Thyroid gland (tissue), 4 donors: ENCODE measurements at regions not wholly inside any gene's neighbourhood (a gene's known extent, or its start where the extent isn't known, plus 50 kb on each side); places are given as distances from the start of the nearest gene placed in this dataset.

Experiments used
- DNase-seq, 2 donors: peaks; one replicate each; pipeline ENCODE4 v3.0.0-alpha.2; 2019
- H3K27ac ChIP-seq, 3 donors: fragments of 200-600 bp; sonication (generic); 1 replicate in 2 of 3; 2 replicates in 1 of 3; pipeline ENCODE4 v1.5.1; 2016 to 2019; ENCODE audit warnings: mild to moderate bottlenecking in 1 of 3, moderate library complexity in 1 of 3
- H3K27me3 ChIP-seq: fragments of 200-600 bp; sonication (generic); one replicate; pipeline ENCODE4 v1.5.1; 2019
- H3K36me3 ChIP-seq, 2 donors: fragments of 200-600 bp; sonication (generic); one replicate each; pipeline ENCODE4 v1.5.1; 2016 to 2019
- H3K4me1 ChIP-seq, 2 donors: fragments of 200-600 bp; sonication (generic); one replicate each; pipeline ENCODE4 v1.5.1; 2017 to 2019
- H3K4me3 ChIP-seq, 3 donors: fragments of 200-600 bp; sonication (generic); replicated peaks in 1 of 3; 1 replicate in 2 of 3; 2 replicates in 1 of 3; pipeline ENCODE4 v1.5.1; 2016; ENCODE audit warnings: mild to moderate bottlenecking in 1 of 3
- H3K9me3 ChIP-seq: fragments of 200-600 bp; sonication (generic); one replicate; pipeline ENCODE4 v1.5.1; 2017
- POLR2A ChIP-seq, 2 donors: fragments of 450-650 bp; IDR thresholded peaks; one replicate each; pipeline ENCODE4 v1.6.1; 2017; ENCODE audit warnings: antibody characterized with exemption in 2 of 2, mild to moderate bottlenecking in 2 of 2, moderate library complexity in 1 of 2
- WGBS, 2 donors: methylation state at CpG; one replicate each; pipeline ENCODE4 v1.1.5; 2017; 5-methylcytosine and 5-hydroxymethylcytosine counted together
- intact Hi-C: fragments of 100-400 bp; cut with DNase I; formaldehyde crosslinking; loops from one replicate; pipeline ENCODE4 v1.15.1; 2023
- TF ChIP-seq, protein P1 (sequence below), 6 experiments: fragments of 200-600 bp in 3 of 6; fragments of 450-650 bp in 3 of 6; sonication (generic) in 3 of 6; IDR thresholded peaks; one replicate each; pipeline ENCODE4 v1.5.1; 2016 to 2019; ENCODE audit warnings: antibody characterized with exemption in 6 of 6, mild to moderate bottlenecking in 2 of 6, inconsistent platforms in 1 of 6, moderate library complexity in 1 of 6

DNA sequence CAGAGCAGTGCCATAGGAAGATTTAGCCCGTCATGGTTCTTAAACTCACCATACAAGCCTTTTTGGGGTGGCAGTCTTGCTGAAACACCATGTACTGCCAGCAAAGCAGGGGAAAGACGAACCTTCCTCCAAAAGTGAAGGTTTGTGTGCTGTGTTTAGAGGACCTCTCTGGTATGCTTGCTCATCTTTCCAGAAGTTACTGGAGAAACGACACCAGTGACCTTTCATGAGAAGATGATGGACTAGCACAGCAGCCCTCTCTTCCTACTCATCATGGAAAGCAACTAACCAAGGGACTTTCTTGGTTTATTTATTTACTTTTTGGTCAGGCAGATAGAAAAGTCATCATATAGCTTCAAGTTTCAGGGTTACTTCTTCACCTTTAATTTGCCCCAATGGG is 247.4 kb downstream of the PTEN start:
- H3K27ac ChIP-seq, result no peak overlapping the region
- intact Hi-C loops, result loop anchor here (10.0 kb wide), 1 partner anchor 246 kb away; the partner anchor contains the start of genes KLLN and PTEN
- H3K9me3 ChIP-seq, result no peaks in the 10 kb centered on the region
- DNase-seq, result no peak
- peaks cover 6 to 17% of the 10 kb centered on the region in 2 donors for H3K4me1 ChIP-seq
- WGBS, 2 donors, result 78 to 81% methylated on average over 3 of the region's 3 CpGs
- no peak for TF ChIP-seq POLR2A (IDR thresholded peaks at IDR 0.05)
- TF ChIP-seq, protein P1, sequence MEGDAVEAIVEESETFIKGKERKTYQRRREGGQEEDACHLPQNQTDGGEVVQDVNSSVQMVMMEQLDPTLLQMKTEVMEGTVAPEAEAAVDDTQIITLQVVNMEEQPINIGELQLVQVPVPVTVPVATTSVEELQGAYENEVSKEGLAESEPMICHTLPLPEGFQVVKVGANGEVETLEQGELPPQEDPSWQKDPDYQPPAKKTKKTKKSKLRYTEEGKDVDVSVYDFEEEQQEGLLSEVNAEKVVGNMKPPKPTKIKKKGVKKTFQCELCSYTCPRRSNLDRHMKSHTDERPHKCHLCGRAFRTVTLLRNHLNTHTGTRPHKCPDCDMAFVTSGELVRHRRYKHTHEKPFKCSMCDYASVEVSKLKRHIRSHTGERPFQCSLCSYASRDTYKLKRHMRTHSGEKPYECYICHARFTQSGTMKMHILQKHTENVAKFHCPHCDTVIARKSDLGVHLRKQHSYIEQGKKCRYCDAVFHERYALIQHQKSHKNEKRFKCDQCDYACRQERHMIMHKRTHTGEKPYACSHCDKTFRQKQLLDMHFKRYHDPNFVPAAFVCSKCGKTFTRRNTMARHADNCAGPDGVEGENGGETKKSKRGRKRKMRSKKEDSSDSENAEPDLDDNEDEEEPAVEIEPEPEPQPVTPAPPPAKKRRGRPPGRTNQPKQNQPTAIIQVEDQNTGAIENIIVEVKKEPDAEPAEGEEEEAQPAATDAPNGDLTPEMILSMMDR (IDR thresholded peaks at IDR 0.05), result no peak
- H3K36me3 ChIP-seq, result no peaks in the 10 kb centered on the region
- no peaks in the 10 kb centered on the region for H3K27me3 ChIP-seq
- H3K4me3 ChIP-seq, result no peak overlapping the region

DNA sequence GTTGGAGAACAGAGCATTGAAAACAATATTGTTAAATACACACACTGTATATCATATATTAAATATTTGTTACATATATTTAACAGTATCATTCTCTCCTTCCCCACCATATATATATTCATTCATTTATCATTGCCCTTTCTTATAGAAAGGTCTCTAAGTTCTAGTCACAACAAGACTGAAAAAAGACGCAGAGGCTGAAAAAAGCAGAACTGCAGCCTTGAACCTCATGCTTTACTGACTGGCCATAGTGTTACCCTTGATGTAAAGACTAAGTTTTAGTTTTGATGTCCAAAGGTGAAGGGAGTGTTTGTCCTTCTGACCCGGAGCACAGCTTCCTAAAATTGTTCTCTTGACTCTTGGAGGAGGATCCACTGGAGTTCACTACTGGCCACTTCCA is 247.9 kb downstream of the PTEN start:
- Histone ChIP-seq H3K27me3 (no peaks in the 10 kb centered on the region), H3K9me3 (no peaks in the 10 kb centered on the region), H3K4me3 (no peak overlapping the region), H3K36me3 (no peaks in the 10 kb centered on the region), H3K27ac (no peak overlapping the region), H3K4me1 (peaks cover 7 to 17% of the 10 kb centered on the region in 2 donors)
- TF ChIP-seq, protein P1 (IDR thresholded peaks at IDR 0.05), result no peak
- no peak for TF ChIP-seq POLR2A (IDR thresholded peaks at IDR 0.05)
- 90 to 91% methylated on average over 2 of the region's 2 CpGs for WGBS, 2 donors
- no peak for DNase-seq
- intact Hi-C loops, result loop anchor here (10.0 kb wide), 1 partner anchor 246 kb away; the partner anchor contains the start of genes KLLN and PTEN

DNA sequence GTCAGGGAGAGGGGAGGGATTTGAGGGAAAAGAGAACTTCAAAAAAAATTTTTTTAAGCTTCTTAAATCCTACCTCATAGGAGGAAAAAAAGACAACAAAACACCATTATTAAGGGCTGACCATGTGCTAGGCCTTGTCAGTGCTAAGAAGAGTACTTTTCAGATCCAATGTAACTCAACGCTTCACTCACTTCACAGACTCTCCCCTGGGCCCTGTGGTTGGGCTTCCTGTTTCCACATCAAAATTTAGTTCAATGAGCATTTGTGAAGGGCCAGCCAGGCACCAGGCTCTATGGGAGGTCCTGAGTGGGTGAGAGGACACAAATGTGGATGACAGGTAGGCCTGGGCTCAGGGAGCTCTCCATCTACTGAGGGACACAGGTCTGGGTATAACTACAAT is 249.8 kb downstream of the PTEN start:
- intact Hi-C loops, result loop anchor here (10.0 kb wide), 1 partner anchor 248 kb away; the partner anchor contains the start of genes KLLN and PTEN
- Histone ChIP-seq H3K4me1 (peaks cover 12 to 23% of the 10 kb centered on the region in 2 donors), H3K27ac (peak overlapping the region in 1 of 3 donors; percentile 40), H3K9me3 (no peaks in the 10 kb centered on the region), H3K27me3 (no peaks in the 10 kb centered on the region), H3K36me3 (no peaks in the 10 kb centered on the region), H3K4me3 (no peak overlapping the region)
- WGBS, 2 donors, result 77 to 95% methylated on average over 1 of the region's 1 CpG
- no peak for TF ChIP-seq POLR2A (IDR thresholded peaks at IDR 0.05)
- TF ChIP-seq, protein P1 (IDR thresholded peaks at IDR 0.05), result no peak
- no peak for DNase-seq

DNA sequence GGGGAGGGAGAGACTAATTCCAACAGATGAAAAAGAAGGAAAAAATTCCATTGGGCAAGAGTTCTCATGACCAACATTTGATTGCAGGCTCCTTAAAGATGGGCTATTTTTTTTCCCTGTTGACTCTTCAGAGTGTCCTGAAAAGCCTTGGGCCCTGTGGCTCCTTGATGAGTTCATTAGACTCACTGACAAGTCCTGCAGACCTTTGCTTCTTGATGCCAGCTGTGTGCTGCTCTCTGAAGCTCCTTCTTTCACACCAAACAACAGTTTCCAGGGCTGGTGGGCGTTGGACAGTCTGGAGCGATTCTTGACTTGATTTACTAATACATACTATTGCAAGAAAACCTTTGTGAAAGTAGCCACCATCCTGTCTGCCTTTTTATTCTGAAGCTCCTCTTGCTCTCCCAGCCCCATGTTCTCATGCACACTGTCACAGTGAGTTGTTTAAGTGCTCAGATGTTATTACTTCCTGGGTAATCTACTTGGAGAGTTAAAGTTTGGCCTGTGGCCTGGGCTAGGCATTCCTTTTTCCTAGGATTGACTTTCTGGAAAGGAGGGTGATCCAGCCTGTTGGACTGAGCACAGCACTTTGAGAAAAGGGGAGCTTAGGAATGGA is 250.3 kb downstream of the PTEN start:
- Histone ChIP-seq H3K27ac (peak overlapping the region in 1 of 3 donors; percentile 40), H3K4me1 (peaks cover 12 to 23% of the 10 kb centered on the region in 2 donors), H3K36me3 (no peaks in the 10 kb centered on the region), H3K9me3 (no peaks in the 10 kb centered on the region), H3K4me3 (no peak overlapping the region), H3K27me3 (no peaks in the 10 kb centered on the region)
- no peak for DNase-seq
- WGBS, 2 donors, result 73 to 100% methylated on average over 2 of the region's 2 CpGs
- intact Hi-C loops, result loop anchor here (10.0 kb wide), 1 partner anchor 249 kb away; the partner anchor contains the start of genes KLLN and PTEN
- TF ChIP-seq, protein P1 (IDR thresholded peaks at IDR 0.05), result no peak
- TF ChIP-seq POLR2A (IDR thresholded peaks at IDR 0.05), result no peak

DNA sequence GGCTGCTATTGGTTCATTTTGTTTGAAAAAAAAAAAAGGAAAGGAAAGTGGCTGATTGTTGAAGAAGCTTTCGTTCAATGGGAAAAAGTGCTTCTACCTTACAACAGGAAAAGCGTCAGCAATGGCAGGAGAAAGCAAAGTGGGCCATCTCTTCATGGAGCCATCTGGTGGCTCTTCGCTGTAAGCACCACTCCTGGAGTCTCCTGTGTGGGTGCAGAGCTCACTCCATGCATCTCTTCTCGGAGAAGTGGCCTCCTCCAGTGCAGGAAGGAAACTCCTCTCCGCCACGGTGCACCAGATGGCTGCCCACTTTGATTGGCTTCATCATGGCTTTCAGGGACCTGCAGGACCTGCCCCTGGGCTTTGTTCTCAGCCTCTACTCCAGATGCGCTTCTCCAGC is 250.9 kb downstream of the PTEN start:
- Histone ChIP-seq H3K36me3 (no peaks in the 10 kb centered on the region), H3K27ac (no peak overlapping the region), H3K4me3 (no peak overlapping the region), H3K27me3 (no peaks in the 10 kb centered on the region), H3K9me3 (no peaks in the 10 kb centered on the region), H3K4me1 (peaks cover 12 to 23% of the 10 kb centered on the region in 2 donors)
- TF ChIP-seq, protein P1 (IDR thresholded peaks at IDR 0.05), result peak in 4 of 6 experiments; percentile 26 to 53 (median 50)
- no peak for TF ChIP-seq POLR2A (IDR thresholded peaks at IDR 0.05)
- intact Hi-C loops, result loop anchor here (10.0 kb wide), 1 partner anchor 250 kb away; the partner anchor contains the start of genes KLLN and PTEN
- DNase-seq, result peak; percentile 48 to 56
- 58 to 67% methylated on average over 7 of the region's 7 CpGs for WGBS, 2 donors
